ENCODE measurements at regions not wholly inside any gene's neighbourhood (a gene's known extent, or its start where the extent isn't known, plus 50 kb on each side); places are given as distances from the start of the nearest gene placed in this dataset.

DNA sequence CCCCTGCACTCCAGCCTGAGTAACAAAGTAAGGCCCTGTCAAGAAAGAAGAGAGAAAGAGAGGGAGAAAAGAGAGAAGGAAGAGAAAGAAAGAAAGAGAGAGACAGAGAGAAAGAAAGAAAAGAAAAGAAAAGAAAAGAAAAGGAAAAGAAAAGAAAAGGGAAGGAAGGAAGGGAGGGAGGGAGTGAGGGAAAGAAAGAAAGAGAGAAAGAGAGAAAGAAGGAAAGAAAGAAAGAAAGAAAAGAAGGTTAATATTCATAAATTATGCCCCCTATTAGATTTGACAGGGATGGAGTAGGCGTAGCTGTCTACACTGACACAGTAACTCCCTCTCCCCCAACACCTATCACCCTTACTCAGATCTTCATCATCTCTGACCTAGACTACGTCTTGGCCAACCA, 202.3 kb downstream of the SP3 start:
- H3K27ac ChIP-seq (ENCODE audit: low read length): no peak overlapping the region
- H3K27me3 ChIP-seq (ENCODE audit: low read depth, low read length): no peaks in the 10 kb centered on the region
- H3K36me3 ChIP-seq (ENCODE audit: control insufficient read depth in 1 of 2, insufficient read depth in 2 of 2, low read length in 2 of 2): no peaks in the 10 kb centered on the region
- H3K9me3 ChIP-seq (ENCODE audit: control insufficient read depth in 1 of 2, low read length in 2 of 2): no peaks in the 10 kb centered on the region
- H3K4me3 ChIP-seq (ENCODE audit: low read depth in 1 of 2, low read length in 2 of 2): no peak overlapping the region
- H3K4me1 ChIP-seq (ENCODE audit: control insufficient read depth in 1 of 2, insufficient read depth in 2 of 2, low read length in 2 of 2): no peaks in the 10 kb centered on the region

DNA sequence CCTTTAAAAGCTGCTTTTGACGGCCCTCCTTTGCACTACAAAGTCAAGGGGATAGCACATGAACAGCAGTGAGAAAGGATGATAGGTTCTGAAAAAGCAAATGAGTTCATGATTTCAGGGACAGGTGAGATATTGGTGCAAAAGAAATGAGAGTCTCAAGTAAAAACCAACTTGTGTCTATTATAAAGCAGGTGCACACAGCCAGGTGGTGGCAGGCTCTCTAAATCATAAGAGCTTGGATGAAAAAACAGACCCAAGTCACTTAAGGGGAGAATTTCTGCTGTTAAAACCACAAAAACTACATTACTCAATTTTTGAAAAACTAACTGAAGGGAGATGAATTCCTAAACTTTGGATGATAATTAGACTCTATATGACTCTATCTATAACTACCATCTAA, 201.5 kb downstream of the SP3 start:
- Histone ChIP-seq H3K36me3 (ENCODE audit: control insufficient read depth in 1 of 2, insufficient read depth in 2 of 2, low read length in 2 of 2) (no peaks in the 10 kb centered on the region), H3K9me3 (ENCODE audit: control insufficient read depth in 1 of 2, low read length in 2 of 2) (no peaks in the 10 kb centered on the region), H3K4me3 (ENCODE audit: low read depth in 1 of 2, low read length in 2 of 2) (no peak overlapping the region), H3K27ac (ENCODE audit: low read length) (no peak overlapping the region), H3K4me1 (ENCODE audit: control insufficient read depth in 1 of 2, insufficient read depth in 2 of 2, low read length in 2 of 2) (no peaks in the 10 kb centered on the region), H3K27me3 (ENCODE audit: low read depth, low read length) (no peaks in the 10 kb centered on the region)

GRCh38 chr2:173764094-173764493, 201.1 kb downstream of the SP3 start:
- no peaks in the 10 kb centered on the region for H3K27me3 ChIP-seq (ENCODE audit: low read depth, low read length)
- no peaks in the 10 kb centered on the region for H3K4me1 ChIP-seq (ENCODE audit: control insufficient read depth in 1 of 2, insufficient read depth in 2 of 2, low read length in 2 of 2)
- H3K9me3 ChIP-seq (ENCODE audit: control insufficient read depth in 1 of 2, low read length in 2 of 2): no peaks in the 10 kb centered on the region

DNA sequence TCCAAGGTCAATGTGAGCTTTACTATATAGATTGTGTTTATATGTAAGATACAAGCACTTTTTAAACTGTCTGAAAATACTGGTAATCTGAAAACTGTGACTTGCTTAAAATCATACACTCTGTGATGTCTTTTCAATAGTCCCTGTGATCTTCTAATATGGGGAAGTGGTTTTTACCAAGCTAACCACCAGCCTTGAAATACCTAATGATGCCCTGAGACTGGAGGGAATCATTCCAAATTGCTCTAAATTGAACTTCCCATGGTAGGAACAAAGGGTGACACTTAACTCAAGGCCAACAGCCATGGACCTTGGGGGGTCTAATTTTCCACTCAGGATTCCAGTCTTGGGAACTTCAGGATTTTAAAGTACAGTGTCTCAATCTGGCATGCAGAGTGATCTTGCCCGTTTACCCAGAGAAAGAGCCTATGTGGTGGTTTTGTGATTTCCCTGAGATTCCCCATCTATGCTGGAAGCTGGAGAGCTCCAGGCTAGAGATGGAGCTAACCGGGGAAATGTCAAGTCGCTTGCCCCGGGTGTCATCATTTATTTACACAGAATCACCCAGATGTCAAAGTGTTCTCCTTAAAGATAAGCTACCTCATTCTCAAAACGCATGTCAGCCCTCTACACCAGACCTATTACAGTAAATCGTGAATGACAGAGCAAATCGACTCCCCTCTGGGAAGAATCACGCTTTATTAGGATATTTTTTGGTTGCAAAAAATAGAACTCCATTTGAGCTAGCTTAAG, 198.5 kb downstream of the SP3 start:
- H3K27me3 ChIP-seq (ENCODE audit: low read depth, low read length): no peaks in the 10 kb centered on the region
- no peaks in the 10 kb centered on the region for H3K36me3 ChIP-seq (ENCODE audit: control insufficient read depth in 1 of 2, insufficient read depth in 2 of 2, low read length in 2 of 2)
- no peaks in the 10 kb centered on the region for H3K9me3 ChIP-seq (ENCODE audit: control insufficient read depth in 1 of 2, low read length in 2 of 2)
- H3K4me1 ChIP-seq (ENCODE audit: control insufficient read depth in 1 of 2, insufficient read depth in 2 of 2, low read length in 2 of 2): no peaks in the 10 kb centered on the region
- H3K4me3 ChIP-seq (ENCODE audit: low read depth in 1 of 2, low read length in 2 of 2): no peak overlapping the region
- H3K27ac ChIP-seq (ENCODE audit: low read length): no peak overlapping the region

More at GRCh38 chr2:173764094-173764493, 201.1 kb downstream of the SP3 start:
- Histone ChIP-seq H3K27ac (ENCODE audit: low read length) (no peak overlapping the region), H3K36me3 (ENCODE audit: control insufficient read depth in 1 of 2, insufficient read depth in 2 of 2, low read length in 2 of 2) (no peaks in the 10 kb centered on the region), H3K4me3 (ENCODE audit: low read depth in 1 of 2, low read length in 2 of 2) (no peak overlapping the region)

GRCh38 chr2:173770947-173771678, 194.1 kb downstream of the SP3 start:
- Histone ChIP-seq H3K9me3 (ENCODE audit: control insufficient read depth in 1 of 2, low read length in 2 of 2) (no peaks in the 10 kb centered on the region), H3K27me3 (ENCODE audit: low read depth, low read length) (no peaks in the 10 kb centered on the region), H3K4me1 (ENCODE audit: control insufficient read depth in 1 of 2, insufficient read depth in 2 of 2, low read length in 2 of 2) (no peaks in the 10 kb centered on the region), H3K27ac (ENCODE audit: low read length) (no peak overlapping the region), H3K4me3 (ENCODE audit: low read depth in 1 of 2, low read length in 2 of 2) (no peak overlapping the region), H3K36me3 (ENCODE audit: control insufficient read depth in 1 of 2, insufficient read depth in 2 of 2, low read length in 2 of 2) (no peaks in the 10 kb centered on the region)

GRCh38 chr2:173772205-173772604, 193.0 kb downstream of the SP3 start:
- Histone ChIP-seq H3K36me3 (ENCODE audit: control insufficient read depth in 1 of 2, insufficient read depth in 2 of 2, low read length in 2 of 2) (no peaks in the 10 kb centered on the region), H3K27me3 (ENCODE audit: low read depth, low read length) (no peaks in the 10 kb centered on the region), H3K9me3 (ENCODE audit: control insufficient read depth in 1 of 2, low read length in 2 of 2) (no peaks in the 10 kb centered on the region), H3K4me3 (ENCODE audit: low read depth in 1 of 2, low read length in 2 of 2) (no peak overlapping the region), H3K27ac (ENCODE audit: low read length) (no peak overlapping the region), H3K4me1 (ENCODE audit: control insufficient read depth in 1 of 2, insufficient read depth in 2 of 2, low read length in 2 of 2) (no peaks in the 10 kb centered on the region)

GRCh38 chr2:173773076-173773475, 192.1 kb downstream of the SP3 start:
- Histone ChIP-seq H3K27me3 (ENCODE audit: low read depth, low read length) (no peaks in the 10 kb centered on the region), H3K4me3 (ENCODE audit: low read depth in 1 of 2, low read length in 2 of 2) (no peak overlapping the region), H3K4me1 (ENCODE audit: control insufficient read depth in 1 of 2, insufficient read depth in 2 of 2, low read length in 2 of 2) (no peaks in the 10 kb centered on the region), H3K36me3 (ENCODE audit: control insufficient read depth in 1 of 2, insufficient read depth in 2 of 2, low read length in 2 of 2) (no peaks in the 10 kb centered on the region), H3K9me3 (ENCODE audit: control insufficient read depth in 1 of 2, low read length in 2 of 2) (no peaks in the 10 kb centered on the region), H3K27ac (ENCODE audit: low read length) (no peak overlapping the region)

- Histone ChIP-seq H3K4me1 (ENCODE audit: control insufficient read depth in 1 of 2, insufficient read depth in 2 of 2, low read length in 2 of 2) (no peaks in the 10 kb centered on the region), H3K27me3 (ENCODE audit: low read depth, low read length) (no peaks in the 10 kb centered on the region), H3K36me3 (ENCODE audit: control insufficient read depth in 1 of 2, insufficient read depth in 2 of 2, low read length in 2 of 2) (no peaks in the 10 kb centered on the region), H3K4me3 (ENCODE audit: low read depth in 1 of 2, low read length in 2 of 2) (no peak overlapping the region), H3K27ac (ENCODE audit: low read length) (no peak overlapping the region), H3K9me3 (ENCODE audit: control insufficient read depth in 1 of 2, low read length in 2 of 2) (peaks cover 0 to 5% of the 10 kb centered on the region in 2 donors)
Observed at GRCh38 chr2:173775440-173775839, 189.7 kb downstream of the SP3 start.

- H3K27me3 ChIP-seq (ENCODE audit: low read depth, low read length): no peaks in the 10 kb centered on the region
- H3K9me3 ChIP-seq (ENCODE audit: control insufficient read depth in 1 of 2, low read length in 2 of 2): peaks cover 0 to 5% of the 10 kb centered on the region in 2 donors
- no peaks in the 10 kb centered on the region for H3K36me3 ChIP-seq (ENCODE audit: control insufficient read depth in 1 of 2, insufficient read depth in 2 of 2, low read length in 2 of 2)
- H3K4me3 ChIP-seq (ENCODE audit: low read depth in 1 of 2, low read length in 2 of 2): no peak overlapping the region
- no peak overlapping the region for H3K27ac ChIP-seq (ENCODE audit: low read length)
- H3K4me1 ChIP-seq (ENCODE audit: control insufficient read depth in 1 of 2, insufficient read depth in 2 of 2, low read length in 2 of 2): no peaks in the 10 kb centered on the region
Observed at GRCh38 chr2:173782681-173783080, 182.5 kb downstream of the SP3 start.

- Histone ChIP-seq H3K4me1 (ENCODE audit: control insufficient read depth in 1 of 2, insufficient read depth in 2 of 2, low read length in 2 of 2) (no peaks in the 10 kb centered on the region), H3K36me3 (ENCODE audit: control insufficient read depth in 1 of 2, insufficient read depth in 2 of 2, low read length in 2 of 2) (no peaks in the 10 kb centered on the region), H3K27me3 (ENCODE audit: low read depth, low read length) (no peaks in the 10 kb centered on the region), H3K27ac (ENCODE audit: low read length) (no peak overlapping the region), H3K4me3 (ENCODE audit: low read depth in 1 of 2, low read length in 2 of 2) (no peak overlapping the region), H3K9me3 (ENCODE audit: control insufficient read depth in 1 of 2, low read length in 2 of 2) (peaks cover 0 to 5% of the 10 kb centered on the region in 2 donors)
Observed at GRCh38 chr2:173783382-173783781, 181.8 kb downstream of the SP3 start.

- Histone ChIP-seq H3K4me3 (ENCODE audit: low read depth in 1 of 2, low read length in 2 of 2) (no peak overlapping the region), H3K4me1 (ENCODE audit: control insufficient read depth in 1 of 2, insufficient read depth in 2 of 2, low read length in 2 of 2) (no peaks in the 10 kb centered on the region), H3K27me3 (ENCODE audit: low read depth, low read length) (no peaks in the 10 kb centered on the region), H3K27ac (ENCODE audit: low read length) (no peak overlapping the region), H3K9me3 (ENCODE audit: control insufficient read depth in 1 of 2, low read length in 2 of 2) (no peaks in the 10 kb centered on the region), H3K36me3 (ENCODE audit: control insufficient read depth in 1 of 2, insufficient read depth in 2 of 2, low read length in 2 of 2) (no peaks in the 10 kb centered on the region)
Observed at GRCh38 chr2:173785813-173786212, 179.4 kb downstream of the SP3 start.

Measured in muscle layer of duodenum (tissue), 2 donors.